H1 (cell line): ENCODE measurements at regions not wholly inside any gene's neighbourhood (a gene's known extent, or its start where the extent isn't known, plus 50 kb on each side); places are given as distances from the start of the nearest gene placed in this dataset.

ENCODE experiments used
- CTCF ChIA-PET: fragments of 300-600 bp; sonication (Branson Sonifier 250); formaldehyde crosslinking; loops from one replicate; lab custom pipeline; 2021; ENCODE audit not compliant: partially characterized antibody; lab: Charles Lee
- POLR2A ChIA-PET: fragments of 300-600 bp; sonication (Branson Sonifier 250); formaldehyde crosslinking; loops from one replicate; lab custom pipeline; 2021; ENCODE audit warnings: inconsistent platforms; ENCODE audit not compliant: partially characterized antibody; lab: Charles Lee
- DNase-seq, 2 experiments: peaks; one replicate each; pipeline versions ENCODE4 v3.0.0 to v3.0.0-alpha.2; 2010 to 2022; ENCODE audit warnings: low spot score in 2 of 2, low read depth in 1 of 2, mixed read lengths in 1 of 2
- FAIRE-seq: peaks from 2 replicates; lab custom pipeline; 2011; peaks lifted over from hg19 to GRCh38; lab: Jason Lieb, UNC
- H2AFZ ChIP-seq: 2 replicates; pipeline ENCODE4 v1.8.1; 2012; ENCODE audit warnings: low read length, inconsistent platforms
- H2AK5ac ChIP-seq: 2 replicates; pipeline ENCODE4 v1.6.1; 2013; ENCODE audit warnings: low read depth, low read length
- H2BK120ac ChIP-seq: replicated peaks from 2 replicates; pipeline ENCODE3; 2013; ENCODE audit warnings: low read depth, low read length, inconsistent platforms
- H2BK12ac ChIP-seq: 2 replicates; pipeline ENCODE4 v1.6.1; 2013; ENCODE audit warnings: low read depth, low read length
- H2BK15ac ChIP-seq: 2 replicates; pipeline ENCODE4 v1.6.1; 2013; ENCODE audit warnings: low read length
- H2BK20ac ChIP-seq: 2 replicates; pipeline ENCODE4 v1.6.1; 2013; ENCODE audit warnings: low read length
- H2BK5ac ChIP-seq: 2 replicates; pipeline ENCODE4 v1.6.1; 2013; ENCODE audit warnings: low read depth, low read length
- H3K14ac ChIP-seq: 2 replicates; pipeline ENCODE4 v1.6.1; 2013; ENCODE audit warnings: inconsistent platforms; ENCODE audit not compliant: insufficient read length
- H3K18ac ChIP-seq: 2 replicates; pipeline ENCODE4 v1.6.1; 2013; ENCODE audit warnings: low read length; ENCODE audit errors: extremely low read depth
- H3K23ac ChIP-seq: 2 replicates; pipeline ENCODE4 v1.6.1; 2013; ENCODE audit warnings: inconsistent platforms; ENCODE audit not compliant: insufficient read length
- H3K23me2 ChIP-seq: 2 replicates; pipeline ENCODE4 v1.6.1; 2013; ENCODE audit warnings: low read depth, low read length
- H3K27ac ChIP-seq: 2 replicates; pipeline ENCODE4 v1.6.1; 2011; ENCODE audit warnings: low read depth, low read length, inconsistent platforms
- H3K27me3 ChIP-seq, 4 experiments: replicated peaks in 1 of 4; 1 replicate in 1 of 4; 2 replicates in 3 of 4; pipeline versions ENCODE4 v1.6.1 to v1.8.1; 2011 to 2013; ENCODE audit warnings: low read length in 3 of 4, mild to moderate bottlenecking in 3 of 4, inconsistent platforms in 2 of 4, mixed read lengths in 2 of 4, moderate library complexity in 1 of 4; ENCODE audit not compliant: control insufficient read depth in 3 of 4, insufficient read depth in 3 of 4; ENCODE audit errors: extremely low read depth in 1 of 4
- H3K36me3 ChIP-seq, 4 experiments: 2 replicates each; pipeline versions ENCODE4 v1.6.1 to v1.8.1; 2011 to 2013; ENCODE audit warnings: mild to moderate bottlenecking in 4 of 4, low read length in 3 of 4, moderate library complexity in 2 of 4, control low read depth in 1 of 4, inconsistent platforms in 1 of 4; ENCODE audit not compliant: insufficient read depth in 4 of 4, control insufficient read depth in 2 of 4
- H3K4ac ChIP-seq: replicated peaks from 2 replicates; pipeline ENCODE3; 2013; ENCODE audit warnings: low read length, low read depth, mixed read lengths, inconsistent platforms; ENCODE audit not compliant: insufficient read length
- H3K4me1 ChIP-seq, 4 experiments: replicated peaks in 1 of 4; 1 replicate in 1 of 4; 2 replicates in 3 of 4; pipeline versions ENCODE4 v1.6.1 to v1.8.1; 2011 to 2013; ENCODE audit warnings: low read length in 3 of 4, inconsistent platforms in 2 of 4, mixed read lengths in 1 of 4; ENCODE audit not compliant: insufficient read depth in 4 of 4, control insufficient read depth in 3 of 4
- H3K4me2 ChIP-seq, 2 experiments: 2 replicates each; pipeline versions ENCODE4 v1.6.1 to v1.8.1; 2011 to 2013; ENCODE audit warnings: low read depth in 2 of 2, low read length in 2 of 2, control low read depth in 1 of 2, inconsistent platforms in 1 of 2, mild to moderate bottlenecking in 1 of 2; ENCODE audit not compliant: insufficient read depth in 1 of 2
- H3K4me3 ChIP-seq, 4 experiments: fragments of 200-600, 300-600 bp in 1 of 4; sonication (generic), shearing (Covaris generic), sonication (Bioruptor Twin) in 1 of 4; 2 replicates each; pipeline versions ENCODE4 v1.5.1 to v1.8.1; 2011 to 2016; ENCODE audit warnings: low read length in 4 of 4, low read depth in 3 of 4, control low read depth in 2 of 4, inconsistent platforms in 2 of 4, mild to moderate bottlenecking in 2 of 4, mixed read lengths in 1 of 4, moderate library complexity in 1 of 4; ENCODE audit not compliant: insufficient read depth in 2 of 4; ENCODE audit errors: extremely low read depth in 1 of 4
- H3K56ac ChIP-seq: replicated peaks from 2 replicates; pipeline ENCODE3; 2013; ENCODE audit warnings: low read depth, mild to moderate bottlenecking, mixed read lengths, low read length, inconsistent platforms; ENCODE audit not compliant: insufficient read length
- H3K79me1 ChIP-seq: 2 replicates; pipeline ENCODE4 v1.6.1; 2013; ENCODE audit warnings: low read depth, low read length, control low read depth
- H3K79me2 ChIP-seq, 2 experiments: 2 replicates each; pipeline versions ENCODE4 v1.6.1 to v1.8.1; 2012 to 2013; ENCODE audit warnings: low read length in 2 of 2, mild to moderate bottlenecking in 2 of 2, inconsistent platforms in 1 of 2; ENCODE audit not compliant: insufficient read depth in 2 of 2, control insufficient read depth in 1 of 2
- H3K9ac ChIP-seq, 4 experiments: replicated peaks in 1 of 4; 1 replicate in 1 of 4; 2 replicates in 3 of 4; pipeline versions ENCODE4 v1.6.1 to v1.8.1; 2011 to 2013; ENCODE audit warnings: low read depth in 3 of 4, low read length in 3 of 4, control low read depth in 2 of 4, mild to moderate bottlenecking in 2 of 4, moderate library complexity in 2 of 4, inconsistent platforms in 1 of 4; ENCODE audit errors: extremely low read depth in 1 of 4
- H3K9me3 ChIP-seq, 2 experiments: 2 replicates each; pipeline versions ENCODE4 v1.6.1 to v1.8.1; 2012 to 2013; ENCODE audit warnings: mild to moderate bottlenecking in 2 of 2, moderate library complexity in 2 of 2, control low read depth in 1 of 2, inconsistent platforms in 1 of 2, low read depth in 1 of 2, low read length in 1 of 2, mixed read lengths in 1 of 2; ENCODE audit not compliant: insufficient read depth in 2 of 2
- H4K20me1 ChIP-seq, 2 experiments: replicated peaks in 1 of 2; 2 replicates each; pipeline versions ENCODE3 to v1.8.1; 2011 to 2013; ENCODE audit warnings: inconsistent platforms in 2 of 2, low read length in 2 of 2, mild to moderate bottlenecking in 1 of 2; ENCODE audit not compliant: insufficient read depth in 2 of 2, control insufficient read depth in 1 of 2
- H4K5ac ChIP-seq: 2 replicates; pipeline ENCODE4 v1.6.1; 2013; ENCODE audit warnings: low read length, low read depth, mixed read lengths, inconsistent platforms; ENCODE audit not compliant: insufficient read length
- H4K8ac ChIP-seq: 2 replicates; pipeline ENCODE4 v1.8.0; 2013; ENCODE audit warnings: mild to moderate bottlenecking, moderate library complexity, low read length, inconsistent platforms; ENCODE audit not compliant: insufficient read depth; ENCODE audit errors: extremely low read depth
- H4K91ac ChIP-seq: replicated peaks from 2 replicates; pipeline ENCODE3; 2013; ENCODE audit warnings: low read length, mixed read lengths, inconsistent platforms; ENCODE audit not compliant: insufficient read length
- CBX5 ChIP-seq: fragments of 300-800, 300-1000 bp; sonication (generic); IDR thresholded peaks from 2 replicates; pipeline ENCODE4 v1.7.1; 2016; ENCODE audit warnings: antibody characterized with exemption, low read length, low read depth
- CBX8 ChIP-seq: fragments of 300-800, 300-1000 bp; sonication (generic); IDR thresholded peaks from 2 replicates; pipeline ENCODE4 v1.7.1; 2016; ENCODE audit warnings: low read depth, low read length, borderline replicate concordance
- CHD2 ChIP-seq: IDR thresholded peaks from 2 replicates; pipeline ENCODE4 v1.6.1; 2012; ENCODE audit warnings: low read length, improper control_type of control experiment
- CTBP2 ChIP-seq: IDR thresholded peaks from 2 replicates; pipeline ENCODE4 v1.7.0; 2011; ENCODE audit warnings: borderline replicate concordance, mild to moderate bottlenecking, moderate library complexity, mixed read lengths, low read length; ENCODE audit not compliant: insufficient read depth, insufficient read length
- GABPA ChIP-seq: IDR thresholded peaks from 2 replicates; pipeline ENCODE4 v1.6.1; 2011; ENCODE audit warnings: mild to moderate bottlenecking, low read length, moderate library complexity, borderline replicate concordance; ENCODE audit not compliant: insufficient read depth
- GTF2F1 ChIP-seq: IDR thresholded peaks from 2 replicates; pipeline ENCODE4 v1.6.1; 2012; ENCODE audit warnings: low read depth, low read length, improper control_type of control experiment, borderline replicate concordance
- HDAC2 ChIP-seq, 2 experiments: fragments of 300-600 bp in 1 of 2; sonication (generic) in 1 of 2; IDR thresholded peaks; 2 replicates each; pipeline ENCODE4 v1.6.1; 2011 to 2012; ENCODE audit warnings: low read depth in 2 of 2, low read length in 2 of 2, mild to moderate bottlenecking in 2 of 2, moderate library complexity in 2 of 2, borderline replicate concordance in 1 of 2, inconsistent platforms in 1 of 2
- NANOG ChIP-seq: IDR thresholded peaks from 2 replicates; pipeline ENCODE4 v1.6.1; 2011; ENCODE audit warnings: low read length, low read depth, mild to moderate bottlenecking, inconsistent platforms; ENCODE audit not compliant: insufficient read depth, poor library complexity, severe bottlenecking
- POLR2AphosphoS5 ChIP-seq: IDR thresholded peaks from 2 replicates; pipeline ENCODE4 v1.6.1; 2011; ENCODE audit warnings: low read depth, low read length
- SP1 ChIP-seq: IDR thresholded peaks from 2 replicates; pipeline ENCODE4 v1.6.1; 2011; ENCODE audit warnings: low read depth, low read length
- SP2 ChIP-seq: IDR thresholded peaks from 2 replicates; pipeline ENCODE4 v1.6.1; 2012; ENCODE audit warnings: mild to moderate bottlenecking, low read length, inconsistent platforms
- SP4 ChIP-seq: IDR thresholded peaks from 2 replicates; pipeline ENCODE4 v1.6.1; 2012; ENCODE audit warnings: low read length, inconsistent platforms
- TBP ChIP-seq: IDR thresholded peaks from 2 replicates; pipeline ENCODE4 v1.6.1; 2011; ENCODE audit warnings: low read depth, low read length, improper control_type of control experiment
- WGBS, 2 experiments: shearing (Covaris generic) in 1 of 2; methylation state at CpG; one replicate each; pipeline versions ENCODE4 v1.1.6 to v1.1.7; 2013 to 2015; ENCODE audit warnings: low lambda C conversion rate in 2 of 2, mixed read lengths in 2 of 2, inconsistent platforms in 1 of 2, low coverage in 1 of 2, missing lambda C conversion rate in 1 of 2; ENCODE audit not compliant: insufficient replicate concordance in 2 of 2, insufficient coverage in 1 of 2, insufficient read length in 1 of 2; ENCODE audit errors: extremely low coverage in 1 of 2, missing lambda C conversion rate in 1 of 2; 5-methylcytosine and 5-hydroxymethylcytosine counted together
- TF ChIP-seq, protein P1 (sequence below): IDR thresholded peaks from 2 replicates; pipeline ENCODE4 v1.6.1; 2012; ENCODE audit warnings: low read length, inconsistent platforms

DNA sequence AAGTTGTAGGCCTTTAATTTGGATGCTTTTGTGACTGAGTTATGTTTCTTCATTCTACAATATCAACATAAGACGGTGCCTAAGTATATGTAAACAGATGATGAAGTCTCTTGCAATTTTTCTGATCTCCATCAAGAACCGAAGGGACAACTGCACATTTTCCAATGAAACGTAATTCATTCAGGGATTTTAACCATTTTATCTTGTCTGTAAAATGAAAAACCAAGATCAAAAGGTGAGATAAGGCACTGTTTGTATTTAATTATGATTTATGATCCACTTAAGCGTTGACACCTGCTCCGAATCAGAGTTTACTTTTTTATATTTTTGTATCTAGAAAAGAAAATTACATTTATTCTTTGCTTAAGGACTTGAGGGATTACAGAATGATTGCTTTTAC lies 556.8 kb upstream of the ARGLU1 start:
- no peak overlapping the region for H3K14ac ChIP-seq
- ChIA-PET CTCF (interaction anchor here (0.7 to 1.8 kb wide), 6 partner anchors 58 to 504 kb away, joined by 3 to 7 read pairs (median 3); no protein-coding TSS in a partner anchor), POLR2A (no interaction called here)
- H3K27ac ChIP-seq = no peak overlapping the region
- no peaks in the 10 kb centered on the region for H3K79me2 ChIP-seq
- no peak overlapping the region for H2BK12ac ChIP-seq
- H2AFZ ChIP-seq = no peak overlapping the region
- no peaks in the 10 kb centered on the region for H3K27me3 ChIP-seq
- H2BK15ac ChIP-seq = no peak overlapping the region
- no peak overlapping the region for H3K9ac ChIP-seq
- H3K79me1 ChIP-seq = no peaks in the 10 kb centered on the region
- H3K23me2 ChIP-seq = no peaks in the 10 kb centered on the region
- no peak overlapping the region for H4K5ac ChIP-seq
- WGBS, 2 experiments = 89% methylated on average over 5 of the region's 5 CpGs; no CpG with 5 or more reads in 1 of the 2 experiments
- H3K4me1 ChIP-seq = no peaks in the 10 kb centered on the region
- no peak overlapping the region for H2BK120ac ChIP-seq
- no peak overlapping the region for H3K4ac ChIP-seq
- H3K4me2 ChIP-seq = no peak overlapping the region
- no peak overlapping the region for H3K18ac ChIP-seq
- H4K91ac ChIP-seq = no peak overlapping the region
- no peak overlapping the region for H2BK5ac ChIP-seq
- DNase-seq (no peak), FAIRE-seq (no peak)
- no peak overlapping the region for H3K23ac ChIP-seq
- no peak overlapping the region for H4K8ac ChIP-seq
- H3K36me3 ChIP-seq = no peaks in the 10 kb centered on the region
- no peak overlapping the region for H2AK5ac ChIP-seq
- no peaks in the 10 kb centered on the region for H4K20me1 ChIP-seq
- no peak overlapping the region for H2BK20ac ChIP-seq
- no peaks in the 10 kb centered on the region; a peak in 1 of 4 replicates for H3K9me3 ChIP-seq
- H3K56ac ChIP-seq = no peak overlapping the region
- no peak overlapping the region for H3K4me3 ChIP-seq
- TF ChIP-seq POLR2AphosphoS5 = no peak
- TF ChIP-seq CBX5 = no peak
- TF ChIP-seq GTF2F1 = no peak
- no peak for TF ChIP-seq TBP
- no peak for TF ChIP-seq CBX8
- TF ChIP-seq SP4 = no peak
- TF ChIP-seq CHD2 = no peak
- TF ChIP-seq NANOG = no peak
- no peak for TF ChIP-seq SP2
- no peak for TF ChIP-seq CTBP2
- TF ChIP-seq SP1 = no peak
- no peak for TF ChIP-seq GABPA
- no peak for TF ChIP-seq HDAC2 (IDR thresholded peaks at IDR 0.05; ENCODE audit: borderline replicate concordance in 1 of 2, low read depth in 2 of 2, low read length in 2 of 2)
- TF ChIP-seq, protein P1, sequence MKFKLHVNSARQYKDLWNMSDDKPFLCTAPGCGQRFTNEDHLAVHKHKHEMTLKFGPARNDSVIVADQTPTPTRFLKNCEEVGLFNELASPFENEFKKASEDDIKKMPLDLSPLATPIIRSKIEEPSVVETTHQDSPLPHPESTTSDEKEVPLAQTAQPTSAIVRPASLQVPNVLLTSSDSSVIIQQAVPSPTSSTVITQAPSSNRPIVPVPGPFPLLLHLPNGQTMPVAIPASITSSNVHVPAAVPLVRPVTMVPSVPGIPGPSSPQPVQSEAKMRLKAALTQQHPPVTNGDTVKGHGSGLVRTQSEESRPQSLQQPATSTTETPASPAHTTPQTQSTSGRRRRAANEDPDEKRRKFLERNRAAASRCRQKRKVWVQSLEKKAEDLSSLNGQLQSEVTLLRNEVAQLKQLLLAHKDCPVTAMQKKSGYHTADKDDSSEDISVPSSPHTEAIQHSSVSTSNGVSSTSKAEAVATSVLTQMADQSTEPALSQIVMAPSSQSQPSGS = no peak
